MM.1S (cell line): ENCODE measurements at regions not wholly inside any gene's neighbourhood (a gene's known extent, or its start where the extent isn't known, plus 50 kb on each side); places are given as distances from the start of the nearest gene placed in this dataset.

Experiments
- CTCF ChIP-seq: fragments of 300-600 bp; sonication (generic); IDR thresholded peaks from 2 replicates; pipeline ENCODE4 v1.5.1; 2016; ENCODE audit warnings: antibody characterized with exemption, low read length, mixed read lengths
- EZH2phosphoT487 ChIP-seq: fragments of 300-600 bp; sonication (generic); IDR thresholded peaks from 2 replicates; pipeline ENCODE4 v1.6.1; 2018; ENCODE audit warnings: antibody characterized with exemption, low read length

- TF ChIP-seq EZH2phosphoT487, result no peak
- TF ChIP-seq CTCF, result no peak
These were observed 272.8 kb upstream of the STXBP6 start for GRCh38 chr14:25322784-25323183.
